ENCODE measurements at regions not wholly inside any gene's neighbourhood (a gene's known extent, or its start where the extent isn't known, plus 50 kb on each side); places are given as distances from the start of the nearest gene placed in this dataset.

DNA sequence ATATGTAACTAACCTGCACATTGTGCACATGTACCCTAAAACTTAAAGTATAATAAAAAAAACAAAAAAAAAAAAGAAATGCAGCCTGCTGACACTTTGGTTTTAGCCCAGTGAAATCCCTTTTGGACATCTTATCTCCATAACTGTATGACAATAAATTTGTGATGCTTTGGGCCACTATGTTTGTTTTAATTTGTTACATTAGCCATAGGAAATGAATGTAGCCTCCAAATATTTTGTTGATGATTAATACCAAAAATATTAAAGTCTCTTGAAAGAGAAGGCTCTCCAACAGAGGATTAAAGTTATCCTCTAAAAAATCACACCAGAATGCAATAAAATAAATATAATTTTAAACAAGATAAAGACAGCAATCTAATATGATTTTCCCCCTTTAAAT is 852.7 kb upstream of the SLIT2 start:
- TF ChIP-seq POLR2AphosphoS5 (IDR thresholded peaks at IDR 0.05; ENCODE audit: low read depth, low read length) (no peak), TAF1 (IDR thresholded peaks at IDR 0.05; ENCODE audit: borderline replicate concordance, insufficient read depth, low read length) (no peak), SIN3A (IDR thresholded peaks at IDR 0.05; ENCODE audit: borderline replicate concordance, insufficient read depth, low read length) (no peak), FOXP2 (optimal IDR thresholded peaks at IDR 0.05; ENCODE audit: borderline replicate concordance, extremely low read depth, extremely low read length, insufficient read depth) (no peak)
- TF ChIP-seq, protein P1, sequence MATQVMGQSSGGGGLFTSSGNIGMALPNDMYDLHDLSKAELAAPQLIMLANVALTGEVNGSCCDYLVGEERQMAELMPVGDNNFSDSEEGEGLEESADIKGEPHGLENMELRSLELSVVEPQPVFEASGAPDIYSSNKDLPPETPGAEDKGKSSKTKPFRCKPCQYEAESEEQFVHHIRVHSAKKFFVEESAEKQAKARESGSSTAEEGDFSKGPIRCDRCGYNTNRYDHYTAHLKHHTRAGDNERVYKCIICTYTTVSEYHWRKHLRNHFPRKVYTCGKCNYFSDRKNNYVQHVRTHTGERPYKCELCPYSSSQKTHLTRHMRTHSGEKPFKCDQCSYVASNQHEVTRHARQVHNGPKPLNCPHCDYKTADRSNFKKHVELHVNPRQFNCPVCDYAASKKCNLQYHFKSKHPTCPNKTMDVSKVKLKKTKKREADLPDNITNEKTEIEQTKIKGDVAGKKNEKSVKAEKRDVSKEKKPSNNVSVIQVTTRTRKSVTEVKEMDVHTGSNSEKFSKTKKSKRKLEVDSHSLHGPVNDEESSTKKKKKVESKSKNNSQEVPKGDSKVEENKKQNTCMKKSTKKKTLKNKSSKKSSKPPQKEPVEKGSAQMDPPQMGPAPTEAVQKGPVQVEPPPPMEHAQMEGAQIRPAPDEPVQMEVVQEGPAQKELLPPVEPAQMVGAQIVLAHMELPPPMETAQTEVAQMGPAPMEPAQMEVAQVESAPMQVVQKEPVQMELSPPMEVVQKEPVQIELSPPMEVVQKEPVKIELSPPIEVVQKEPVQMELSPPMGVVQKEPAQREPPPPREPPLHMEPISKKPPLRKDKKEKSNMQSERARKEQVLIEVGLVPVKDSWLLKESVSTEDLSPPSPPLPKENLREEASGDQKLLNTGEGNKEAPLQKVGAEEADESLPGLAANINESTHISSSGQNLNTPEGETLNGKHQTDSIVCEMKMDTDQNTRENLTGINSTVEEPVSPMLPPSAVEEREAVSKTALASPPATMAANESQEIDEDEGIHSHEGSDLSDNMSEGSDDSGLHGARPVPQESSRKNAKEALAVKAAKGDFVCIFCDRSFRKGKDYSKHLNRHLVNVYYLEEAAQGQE (IDR thresholded peaks at IDR 0.05; ENCODE audit: insufficient read depth in 1 of 2, low read depth in 2 of 2, low read length in 2 of 2) = no peak

DNA sequence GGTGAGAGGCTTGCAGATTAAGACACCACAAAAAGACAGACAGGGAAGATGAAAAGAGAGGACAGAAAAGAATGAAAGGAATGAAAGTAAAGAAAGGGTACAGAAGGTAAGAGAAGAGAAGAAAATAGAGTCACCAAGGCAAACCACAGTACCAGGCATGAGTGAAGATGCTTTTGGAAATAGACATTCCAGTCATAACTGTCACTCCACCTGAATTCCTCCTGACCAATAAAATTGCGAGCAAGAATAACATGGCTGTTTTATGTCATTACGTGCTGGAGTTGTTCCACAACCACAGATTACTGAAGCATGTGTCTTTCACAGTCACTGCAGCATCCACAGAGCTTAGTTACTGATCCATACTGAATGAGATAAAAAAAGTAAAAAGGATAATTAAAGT is 864.9 kb upstream of the SLIT2 start:
- TF ChIP-seq POLR2AphosphoS5 (IDR thresholded peaks at IDR 0.05; ENCODE audit: low read depth, low read length) = no peak

DNA sequence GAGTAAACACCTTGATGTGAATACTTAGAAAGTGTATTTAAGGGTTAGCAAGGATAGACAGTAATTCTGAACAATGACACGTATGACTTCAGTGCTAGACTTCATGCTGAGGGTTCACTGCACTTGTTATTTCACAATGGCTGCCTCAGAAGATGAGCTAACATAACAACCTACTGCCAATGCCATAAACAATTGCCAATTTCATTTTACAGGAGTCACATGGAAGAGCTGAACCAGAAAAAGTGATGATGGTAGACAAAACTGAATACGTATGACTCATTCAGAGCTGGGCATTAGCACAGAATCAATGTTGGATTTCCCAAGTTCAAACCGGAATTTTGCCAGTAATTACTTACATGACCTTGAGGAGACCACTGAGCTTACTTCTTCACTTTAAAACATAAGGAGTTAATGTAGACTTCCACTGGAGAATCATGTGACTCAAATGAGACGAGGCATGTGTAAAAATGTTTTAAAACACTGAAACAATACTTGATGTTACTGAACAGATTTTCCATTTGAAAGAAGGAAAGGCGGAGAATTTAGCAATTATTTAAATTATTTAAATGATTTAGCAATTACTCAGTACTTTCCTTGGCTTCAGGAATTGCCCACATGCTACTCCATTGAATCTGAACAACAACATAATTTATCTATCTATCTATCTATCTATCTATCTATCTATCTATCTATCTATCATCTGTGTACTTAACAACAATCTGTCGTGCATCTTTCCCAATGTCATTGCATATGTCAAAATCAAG is 868.5 kb upstream of the SLIT2 start:
- TF ChIP-seq, protein P1 (IDR thresholded peaks at IDR 0.05; ENCODE audit: insufficient read depth in 1 of 2, low read depth in 2 of 2, low read length in 2 of 2) = no peak
- TF ChIP-seq TAF1 (IDR thresholded peaks at IDR 0.05; ENCODE audit: borderline replicate concordance, insufficient read depth, low read length) = no peak
- TF ChIP-seq POLR2AphosphoS5 (IDR thresholded peaks at IDR 0.05; ENCODE audit: low read depth, low read length) = no peak
- no peak for TF ChIP-seq FOXP2 (optimal IDR thresholded peaks at IDR 0.05; ENCODE audit: borderline replicate concordance, extremely low read depth, extremely low read length, insufficient read depth)
- TF ChIP-seq SIN3A (IDR thresholded peaks at IDR 0.05; ENCODE audit: borderline replicate concordance, insufficient read depth, low read length) = no peak

DNA sequence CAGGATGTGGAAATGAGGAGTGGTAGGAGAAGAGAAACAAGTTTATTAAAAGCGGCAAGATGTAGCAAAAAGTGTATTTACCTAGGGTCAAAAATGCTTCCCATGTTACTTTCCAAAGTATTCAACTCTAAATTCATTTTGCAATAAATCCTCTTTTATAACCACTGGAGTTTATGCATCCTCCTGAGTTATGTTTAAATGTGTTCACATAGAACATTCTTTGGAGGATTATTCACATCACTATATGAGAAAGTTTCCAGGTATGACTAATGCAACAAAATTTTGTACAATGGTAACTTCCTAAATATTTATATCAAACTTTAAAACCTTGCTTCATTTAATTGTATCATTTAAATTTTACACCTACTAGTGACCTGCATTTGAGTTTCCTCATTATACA is 870.6 kb upstream of the SLIT2 start:
- no peak for TF ChIP-seq SIN3A (IDR thresholded peaks at IDR 0.05; ENCODE audit: borderline replicate concordance, insufficient read depth, low read length)
- TF ChIP-seq TAF1 (IDR thresholded peaks at IDR 0.05; ENCODE audit: borderline replicate concordance, insufficient read depth, low read length) = no peak
- TF ChIP-seq POLR2AphosphoS5 (IDR thresholded peaks at IDR 0.05; ENCODE audit: low read depth, low read length) = no peak
- TF ChIP-seq FOXP2 (optimal IDR thresholded peaks at IDR 0.05; ENCODE audit: borderline replicate concordance, extremely low read depth, extremely low read length, insufficient read depth) = no peak
- TF ChIP-seq, protein P1 (IDR thresholded peaks at IDR 0.05; ENCODE audit: insufficient read depth in 1 of 2, low read depth in 2 of 2, low read length in 2 of 2) = no peak

DNA sequence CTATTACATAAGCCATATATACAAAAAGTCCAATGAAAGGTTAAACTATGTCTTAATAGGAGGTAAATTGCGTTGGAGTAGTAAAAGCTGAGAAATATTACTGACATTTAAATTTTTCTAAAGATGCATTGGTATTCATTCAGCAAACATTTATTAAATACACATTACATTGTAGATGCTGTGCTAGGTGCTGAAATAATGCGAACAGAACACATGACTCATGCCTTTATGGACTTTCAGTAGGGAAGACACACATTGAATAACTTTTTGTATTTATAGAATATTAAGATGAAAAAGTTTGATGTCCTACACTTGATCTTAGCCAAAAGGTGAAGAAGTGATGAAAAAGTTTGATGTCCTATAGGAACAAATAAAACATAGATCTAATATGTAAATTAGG is 871.1 kb upstream of the SLIT2 start:
- TF ChIP-seq FOXP2 (optimal IDR thresholded peaks at IDR 0.05; ENCODE audit: borderline replicate concordance, extremely low read depth, extremely low read length, insufficient read depth) (no peak), POLR2AphosphoS5 (IDR thresholded peaks at IDR 0.05; ENCODE audit: low read depth, low read length) (no peak), SIN3A (IDR thresholded peaks at IDR 0.05; ENCODE audit: borderline replicate concordance, insufficient read depth, low read length) (no peak), TAF1 (IDR thresholded peaks at IDR 0.05; ENCODE audit: borderline replicate concordance, insufficient read depth, low read length) (no peak)
- TF ChIP-seq, protein P1 (IDR thresholded peaks at IDR 0.05; ENCODE audit: insufficient read depth in 1 of 2, low read depth in 2 of 2, low read length in 2 of 2) = no peak

Data from PFSK-1 (cell line).